ENCODE measurements at regions not wholly inside any gene's neighbourhood (a gene's known extent, or its start where the extent isn't known, plus 50 kb on each side); places are given as distances from the start of the nearest gene placed in this dataset.

GRCh38 chr10:108688314-108688713 lies 1235.0 kb downstream of the XPNPEP1 start:
- TF ChIP-seq MXI1 (IDR thresholded peaks at IDR 0.05; ENCODE audit: borderline replicate concordance, low read depth, low read length) (no peak), POLR2A (IDR thresholded peaks at IDR 0.05; ENCODE audit: low read depth, low read length) (no peak), BHLHE40 (IDR thresholded peaks at IDR 0.05; ENCODE audit: low read depth, low read length) (no peak), FOS (IDR thresholded peaks at IDR 0.05; ENCODE audit: low read depth, low read length) (no peak), ELK1 (IDR thresholded peaks at IDR 0.05; ENCODE audit: borderline replicate concordance, low read depth, low read length) (no peak), CTCF (conservative IDR thresholded peaks at IDR 0.05; ENCODE audit: low read depth, low read length) (no peak), RAD21 (IDR thresholded peaks at IDR 0.05; ENCODE audit: low read length) (no peak), RFX5 (IDR thresholded peaks at IDR 0.05; ENCODE audit: low read depth, low read length) (no peak), CEBPB (IDR thresholded peaks at IDR 0.05; ENCODE audit: low read depth, low read length) (no peak), MAZ (IDR thresholded peaks at IDR 0.05; ENCODE audit: borderline replicate concordance, low read depth, low read length) (no peak), USF2 (IDR thresholded peaks at IDR 0.05; ENCODE audit: low read depth, low read length) (no peak), RCOR1 (IDR thresholded peaks at IDR 0.05; ENCODE audit: insufficient replicate concordance, low read length) (no peak), MAFK (IDR thresholded peaks at IDR 0.05; ENCODE audit: low read depth, low read length) (no peak), SMC3 (IDR thresholded peaks at IDR 0.05; ENCODE audit: low read depth, low read length) (no peak), CHD1 (IDR thresholded peaks at IDR 0.05; ENCODE audit: low read depth, low read length) (no peak), NFE2L2 (IDR thresholded peaks at IDR 0.05; ENCODE audit: low read depth, low read length) (no peak)
- no peak overlapping the region for H3K4ac ChIP-seq (ENCODE audit: low read depth, low read length)
- H2BK15ac ChIP-seq (ENCODE audit: low read depth, low read length) = no peak overlapping the region
- no peak overlapping the region for H3K18ac ChIP-seq (ENCODE audit: low read depth, low read length)
- intact Hi-C loops (cut with micrococcal nuclease) (no loop called here), dilution Hi-C loops (cut with HindIII; ENCODE audit: low sequenced_read_pairs, unreplicated experiment) (no loop called here), in situ Hi-C loops (cut with MboI; ENCODE audit: low sequenced_read_pairs) (no loop called here)
- no peak overlapping the region for H2AK5ac ChIP-seq (ENCODE audit: low read depth, low read length)
- no peak overlapping the region for H3K27ac ChIP-seq (ENCODE audit: insufficient read depth, low read length)
- no peak overlapping the region for H2BK120ac ChIP-seq (ENCODE audit: low read depth, low read length)
- no peak overlapping the region for H2BK20ac ChIP-seq (ENCODE audit: low read depth, low read length)
- H4K5ac ChIP-seq (ENCODE audit: low read depth, low read length) = no peak overlapping the region
- no peak overlapping the region for H3K9ac ChIP-seq (ENCODE audit: low read depth, low read length)
- H4K8ac ChIP-seq (ENCODE audit: low read depth in 2 of 2, low read length in 2 of 2) = no peak overlapping the region
- no peaks in the 10 kb centered on the region for H3K9me3 ChIP-seq (ENCODE audit: control insufficient read depth, insufficient read depth, low read length)
- H3K4me3 ChIP-seq (ENCODE audit: insufficient read depth, low read depth, low read length) = no peak overlapping the region
- H3K9me1 ChIP-seq (ENCODE audit: insufficient read depth, low read length) = no peaks in the 10 kb centered on the region
- no CpG with 5 or more reads among the region's 2 CpGs for WGBS, 2 experiments (ENCODE audit: extremely low coverage in 2 of 2, insufficient read length in 1 of 2)
- no peak overlapping the region for H3K14ac ChIP-seq (replicated peaks; ENCODE audit: low read depth, low read length)
- no peak overlapping the region for H3K4me2 ChIP-seq (ENCODE audit: low read depth, low read length)
- H2AFZ ChIP-seq (replicated peaks; ENCODE audit: low read length, poor library complexity) = no peak overlapping the region
- no peaks in the 10 kb centered on the region for H3K79me1 ChIP-seq (ENCODE audit: low read depth in 1 of 2, low read length in 2 of 2)
- no peak overlapping the region for H3K56ac ChIP-seq (ENCODE audit: extremely low read depth, insufficient read depth, low read length)
- H3K36me3 ChIP-seq (ENCODE audit: control insufficient read depth, insufficient read depth, low read length) = no peaks in the 10 kb centered on the region
- ATAC-seq (ENCODE audit: low read depth) (no peak), DNase-seq (no peak)
- H4K91ac ChIP-seq (ENCODE audit: insufficient read depth, low read depth, low read length) = no peak overlapping the region
- H2BK5ac ChIP-seq (ENCODE audit: low read depth, low read length, poor library complexity, severe bottlenecking) = no peak overlapping the region
- no peaks in the 10 kb centered on the region for H4K20me1 ChIP-seq (ENCODE audit: insufficient read depth, low read length)
- no peaks in the 10 kb centered on the region for H3K27me3 ChIP-seq (ENCODE audit: control insufficient read depth, insufficient read depth, low read length)
- no peaks in the 10 kb centered on the region for H3K4me1 ChIP-seq (ENCODE audit: control insufficient read depth, insufficient read depth, low read length)
- ChIA-PET CTCF (no interaction called here), POLR2A (ENCODE audit: unreplicated experiment) (no interaction called here)
- H3K23ac ChIP-seq (ENCODE audit: low read depth, low read length) = no peak overlapping the region
- BruUV-seq (replicated peaks) = no TSS peak
- H2AK9ac ChIP-seq (replicated peaks; ENCODE audit: low read depth, low read length, poor library complexity) = no peak overlapping the region

All from IMR-90 (cell line).